Motor neuron (in vitro differentiated cells): ENCODE measurements at regions not wholly inside any gene's neighbourhood (a gene's known extent, or its start where the extent isn't known, plus 50 kb on each side); places are given as distances from the start of the nearest gene placed in this dataset.

Source experiments
- ATAC-seq, 8 experiments: fragments of 200-7000 bp; cut with Tn5 transposase; replicated peaks in 6 of 8; 2 replicates each; pipeline ENCODE4 v1.8.0; 2021; ENCODE audit warnings: mild to moderate bottlenecking in 8 of 8, moderate library complexity in 8 of 8
- H3K27ac ChIP-seq, 2 donors: fragments of 250-450 bp; sonication (Bioruptor Pico); 2 replicates each; pipeline ENCODE4 v1.9.0; 2021; ENCODE audit warnings: antibody characterized with exemption in 2 of 2, mild to moderate bottlenecking in 2 of 2, moderate library complexity in 1 of 2
- H3K4me1 ChIP-seq, 2 donors: fragments of 250-450 bp; sonication (Bioruptor Pico); replicated peaks in 1 of 2; 2 replicates each; pipeline ENCODE4 v1.6.1; 2021; ENCODE audit warnings: antibody characterized with exemption in 2 of 2, mild to moderate bottlenecking in 2 of 2, moderate library complexity in 1 of 2
- H3K4me3 ChIP-seq, 5 donors: fragments of 250-450 bp; sonication (Bioruptor Pico); 2 replicates each; pipeline ENCODE4 v1.9.0; 2021; ENCODE audit warnings: antibody characterized with exemption in 5 of 5, mild to moderate bottlenecking in 5 of 5, moderate library complexity in 4 of 5
- WGBS, 10 experiments: fragments of 450-650 bp; shearing (Covaris generic); methylation state at CpG; one replicate each; pipeline ENCODE4 v1.0.0; 2022; 5-methylcytosine and 5-hydroxymethylcytosine counted together
- in situ Hi-C, 9 experiments: fragments of 400-800 bp; cut with MboI; loops; one replicate each; pipeline ENCODE4 v1.15.0; 2021; ENCODE audit warnings: low sequenced_read_pairs in 9 of 9, low pct_unique_long_range_greater_than_20kb in 2 of 9; ENCODE audit not compliant: unreplicated experiment in 9 of 9

DNA sequence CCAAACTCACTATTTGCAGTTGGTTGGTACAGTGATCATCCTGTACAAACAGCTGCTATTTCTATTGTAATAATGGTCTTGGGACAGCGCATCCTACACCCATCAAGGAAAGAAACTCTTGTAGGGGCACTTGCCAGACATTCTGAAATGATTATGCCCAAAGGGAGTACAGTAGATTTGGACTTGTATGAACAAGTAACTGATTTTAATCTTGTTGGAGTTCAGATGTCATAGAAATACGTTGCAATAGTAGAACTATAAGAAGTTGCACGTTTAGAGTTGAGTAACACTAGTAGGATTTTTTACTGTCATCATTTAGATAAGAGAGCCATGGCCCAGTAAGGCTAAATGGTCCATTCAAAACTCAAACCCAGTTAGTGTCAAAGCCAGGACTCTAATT, 192.8 kb downstream of the SATB1 start:
- 6 to 100% (median 80%) methylated on average over 1 to 3 of the region's 3 CpGs; no CpG with 5 or more reads in 1 of the 10 experiments for WGBS, 10 experiments
- in situ Hi-C loops, result no loop called here
- no peak for ATAC-seq

GRCh38 chr3:18228060-18228459, 197.1 kb downstream of the SATB1 start:
- Histone ChIP-seq H3K27ac (no peak overlapping the region), H3K4me3 (no peak overlapping the region), H3K4me1 (peaks cover 3 to 7% of the 10 kb centered on the region in 2 donors)
- no peak for ATAC-seq
- WGBS, 10 experiments, result 60 to 100% (median 100%) methylated on average over 1 of the region's 1 CpG; no CpG with 5 or more reads in 5 of the 10 experiments
- in situ Hi-C loops, result no loop called here

More for the DNA sequence above, 192.8 kb downstream of the SATB1 start:
- Histone ChIP-seq H3K4me1 (no peaks in the 10 kb centered on the region), H3K4me3 (no peak overlapping the region), H3K27ac (no peak overlapping the region)

DNA sequence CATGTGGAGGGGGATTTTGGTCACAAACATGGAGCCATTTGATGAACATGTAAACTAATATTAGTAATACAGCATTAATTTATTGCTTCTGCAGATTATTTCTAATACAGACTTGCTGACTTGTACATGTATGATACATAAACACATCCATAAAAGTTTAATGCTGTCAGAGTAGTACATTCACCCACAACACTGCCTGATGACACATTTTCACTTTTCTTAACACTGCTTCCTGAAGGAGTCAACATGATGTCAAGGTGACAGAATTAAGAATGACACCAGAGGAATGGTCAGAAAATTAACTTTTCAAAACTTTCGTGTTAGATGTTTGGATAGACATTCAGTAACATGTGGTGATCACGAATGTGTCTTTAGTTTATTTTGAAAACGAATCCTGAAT, 199.4 kb downstream of the SATB1 start:
- no peak for ATAC-seq
- Histone ChIP-seq H3K4me1 (peaks cover 5 to 11% of the 10 kb centered on the region in 2 donors), H3K27ac (no peak overlapping the region), H3K4me3 (no peak overlapping the region)
- in situ Hi-C loops, result no loop called here
- WGBS, 10 experiments, result 6 to 95% (median 81%) methylated on average over 2 to 3 of the region's 3 CpGs

GRCh38 chr3:18224426-18224825, 200.7 kb downstream of the SATB1 start:
- ATAC-seq, result no peak
- WGBS, 10 experiments, result 0 to 94% (median 69%) methylated on average over 1 to 2 of the region's 2 CpGs; no CpG with 5 or more reads in 1 of the 10 experiments

GRCh38 chr3:18223974-18224373, 201.2 kb downstream of the SATB1 start:
- WGBS, 10 experiments, result 61 to 100% (median 89%) methylated on average over 1 to 6 of the region's 6 CpGs; no CpG with 5 or more reads in 1 of the 10 experiments
- in situ Hi-C loops, result no loop called here
- Histone ChIP-seq H3K4me3 (no peak overlapping the region), H3K4me1 (peaks cover 5 to 11% of the 10 kb centered on the region in 2 donors), H3K27ac (no peak overlapping the region)
- no peak for ATAC-seq

More at GRCh38 chr3:18224426-18224825, 200.7 kb downstream of the SATB1 start:
- Histone ChIP-seq H3K4me1 (peaks cover 5 to 11% of the 10 kb centered on the region in 2 donors), H3K4me3 (no peak overlapping the region), H3K27ac (no peak overlapping the region)
- in situ Hi-C loops, result no loop called here

DNA sequence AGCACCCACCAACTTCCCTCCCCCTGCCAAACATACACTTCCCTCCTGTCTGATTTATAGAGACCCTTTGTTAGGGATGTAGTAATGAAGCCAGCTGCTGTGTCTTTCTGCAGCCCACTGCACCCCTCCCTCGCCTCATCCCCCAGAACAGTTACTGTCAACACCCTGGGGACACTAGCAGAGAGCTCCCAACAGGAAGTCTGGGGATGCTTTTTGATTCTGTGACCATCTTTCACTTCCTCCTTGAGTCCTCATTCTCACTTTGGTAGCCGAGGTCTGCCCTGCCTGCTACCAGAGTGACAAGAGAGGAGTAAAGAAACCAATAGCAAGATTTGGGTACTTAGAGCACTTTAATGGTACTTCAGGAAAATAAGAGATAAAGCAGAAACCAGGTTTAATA, 201.6 kb downstream of the SATB1 start:
- Histone ChIP-seq H3K4me3 (no peak overlapping the region), H3K27ac (no peak overlapping the region), H3K4me1 (peaks cover 5 to 11% of the 10 kb centered on the region in 2 donors)
- in situ Hi-C loops, result no loop called here
- peak in 5 of 8 experiments; percentile 33 to 65 (median 52) for ATAC-seq
- WGBS, 10 experiments, result 40 to 86% (median 53%) methylated on average over 1 to 2 of the region's 2 CpGs; no CpG with 5 or more reads in 4 of the 10 experiments

GRCh38 chr3:18222686-18223085, 202.5 kb downstream of the SATB1 start:
- WGBS, 10 experiments, result 0 to 80% (median 46%) methylated on average over 1 to 4 of the region's 4 CpGs; no CpG with 5 or more reads in 2 of the 10 experiments
- Histone ChIP-seq H3K4me1 (peaks cover 5 to 11% of the 10 kb centered on the region in 2 donors), H3K27ac (no peak overlapping the region), H3K4me3 (no peak overlapping the region)
- no peak for ATAC-seq
- in situ Hi-C loops, result no loop called here

- Histone ChIP-seq H3K27ac (no peak overlapping the region), H3K4me1 (peaks cover 0 to under 1% of the 10 kb centered on the region in 2 donors), H3K4me3 (no peak overlapping the region)
- in situ Hi-C loops, result no loop called here
- WGBS, 10 experiments, result 46 to 95% (median 89%) methylated on average over 3 to 7 of the region's 7 CpGs
- no peak for ATAC-seq
Observed at GRCh38 chr3:18217507-18218174, 207.5 kb downstream of the SATB1 start.

DNA sequence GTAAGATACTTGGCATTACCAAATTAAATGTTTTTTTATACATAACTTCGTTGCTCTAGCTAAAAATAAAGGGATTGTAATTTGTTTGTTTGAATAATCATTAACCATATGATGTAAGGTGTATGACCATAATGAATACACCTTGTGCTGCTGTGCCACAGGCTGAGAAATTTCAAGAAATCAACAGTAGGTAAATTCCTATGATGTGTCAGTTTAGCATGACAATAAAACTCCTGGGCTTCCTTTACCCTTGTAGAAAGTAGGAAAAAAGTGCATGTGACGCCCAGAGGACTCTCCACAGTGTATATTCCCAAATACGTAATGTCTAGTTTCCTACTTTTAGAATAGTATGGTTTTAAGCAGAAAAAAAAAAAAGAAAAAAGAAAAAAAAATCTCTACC, 208.1 kb downstream of the SATB1 start:
- Histone ChIP-seq H3K4me1 (no peaks in the 10 kb centered on the region), H3K4me3 (no peak overlapping the region), H3K27ac (no peak overlapping the region)
- in situ Hi-C loops, result no loop called here
- WGBS, 10 experiments, result 48 to 100% (median 67%) methylated on average over 1 to 3 of the region's 3 CpGs; no CpG with 5 or more reads in 1 of the 10 experiments
- ATAC-seq, result no peak

- in situ Hi-C loops, result no loop called here
- H3K4me3 ChIP-seq, result no peak overlapping the region
- no peaks in the 10 kb centered on the region for H3K4me1 ChIP-seq
- H3K27ac ChIP-seq, result no peak overlapping the region
- ATAC-seq, result no peak
Observed at GRCh38 chr3:18215639-18216038, 209.5 kb downstream of the SATB1 start.

DNA sequence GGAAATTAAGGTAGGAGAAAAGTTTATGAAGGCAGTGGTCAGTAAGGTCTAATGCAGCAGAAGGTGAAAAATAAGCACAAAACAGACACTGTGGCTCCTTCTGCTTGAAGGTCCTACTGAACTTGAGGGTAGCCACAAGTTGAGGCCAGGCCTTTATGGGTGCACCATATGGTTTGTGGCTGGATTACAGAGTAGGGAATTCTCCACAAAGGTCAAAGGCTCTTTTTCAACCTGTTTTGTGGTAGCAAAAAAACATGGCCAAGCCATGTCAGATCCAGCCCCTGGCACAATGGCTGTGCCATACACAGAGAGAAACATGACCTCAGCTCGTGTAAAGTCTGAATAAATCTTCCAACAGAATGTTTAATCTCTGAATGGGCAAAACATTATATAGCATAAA, 214.0 kb downstream of the SATB1 start:
- no peak overlapping the region for H3K27ac ChIP-seq
- ATAC-seq, result no peak
- in situ Hi-C loops, result no loop called here
- no peak overlapping the region for H3K4me3 ChIP-seq
- 0 to 100% (median 85%) methylated on average over 1 of the region's 1 CpG; no CpG with 5 or more reads in 3 of the 10 experiments for WGBS, 10 experiments
- no peaks in the 10 kb centered on the region for H3K4me1 ChIP-seq

DNA sequence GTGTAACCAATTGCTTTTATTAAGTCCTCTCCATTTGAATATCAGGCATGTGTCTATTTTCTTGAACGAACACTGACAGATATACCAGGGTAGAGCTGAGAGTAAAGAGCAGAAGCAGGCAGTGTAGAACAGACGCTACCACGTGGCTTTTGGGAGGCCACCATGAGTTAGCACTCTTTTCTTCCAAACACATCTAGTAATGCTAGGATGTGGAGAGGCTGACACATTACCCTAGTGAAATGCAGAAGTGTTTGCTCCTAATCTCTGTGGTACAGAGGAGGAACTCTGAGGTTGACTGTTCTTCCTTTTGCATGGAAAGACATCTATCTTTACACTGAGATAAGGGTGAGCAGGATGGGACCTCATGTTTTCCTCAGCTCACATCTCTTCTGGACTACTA, 216.3 kb downstream of the SATB1 start:
- no peak overlapping the region for H3K27ac ChIP-seq
- in situ Hi-C loops, result no loop called here
- peak in 1 of 8 experiments; percentile 48 for ATAC-seq
- no peaks in the 10 kb centered on the region for H3K4me1 ChIP-seq
- no peak overlapping the region for H3K4me3 ChIP-seq
- 20 to 100% (median 80%) methylated on average over 1 to 3 of the region's 3 CpGs; no CpG with 5 or more reads in 3 of the 10 experiments for WGBS, 10 experiments

GRCh38 chr3:18208091-18208490, 217.0 kb downstream of the SATB1 start:
- ATAC-seq, result no peak
- in situ Hi-C loops, result no loop called here
- no peaks in the 10 kb centered on the region for H3K4me1 ChIP-seq
- no peak overlapping the region for H3K4me3 ChIP-seq
- WGBS, 10 experiments, result 0 to 100% (median 80%) methylated on average over 1 to 2 of the region's 2 CpGs; no CpG with 5 or more reads in 5 of the 10 experiments
- no peak overlapping the region for H3K27ac ChIP-seq

DNA sequence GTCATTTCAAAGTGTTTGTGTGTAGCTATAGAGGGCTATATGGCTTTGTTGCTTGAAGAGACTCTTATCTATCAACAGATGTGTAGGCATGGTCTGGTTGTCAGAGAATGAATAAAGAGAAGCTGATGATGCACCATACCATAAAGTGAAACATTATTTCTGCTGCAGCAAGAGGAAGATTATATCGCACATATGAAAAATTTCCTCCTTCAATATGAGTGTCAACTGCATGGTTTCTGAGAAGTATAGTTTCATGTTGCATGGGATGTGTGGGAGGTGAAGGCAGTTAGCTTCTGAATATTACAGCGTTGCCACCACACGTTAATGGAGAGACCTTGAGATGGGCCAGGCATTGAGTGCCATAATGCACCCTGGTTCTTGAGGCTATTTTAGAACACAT, 217.9 kb downstream of the SATB1 start:
- ATAC-seq, result no peak
- Histone ChIP-seq H3K4me3 (no peak overlapping the region), H3K4me1 (no peaks in the 10 kb centered on the region), H3K27ac (no peak overlapping the region)
- in situ Hi-C loops, result no loop called here
- 35 to 100% (median 96%) methylated on average over 1 to 3 of the region's 3 CpGs; no CpG with 5 or more reads in 2 of the 10 experiments for WGBS, 10 experiments
